DOHH2 (cell line): ENCODE measurements at regions not wholly inside any gene's neighbourhood (a gene's known extent, or its start where the extent isn't known, plus 50 kb on each side); places are given as distances from the start of the nearest gene placed in this dataset.

Source experiments
- EZH2phosphoT487 ChIP-seq: fragments of 200-600 bp; sonication (generic); IDR thresholded peaks from 2 replicates; pipeline ENCODE4 v1.6.1; 2017; ENCODE audit warnings: borderline replicate concordance, mild to moderate bottlenecking, antibody characterized with exemption, low read length, moderate library complexity, mixed read lengths
- TF ChIP-seq, protein P1 (sequence below): fragments of 200-600 bp; sonication (generic); IDR thresholded peaks from one replicate; pipeline ENCODE4 v1.5.1; 2014; ENCODE audit warnings: antibody characterized with exemption, mild to moderate bottlenecking, low read depth, low read length; ENCODE audit not compliant: poor library complexity, severe bottlenecking

DNA sequence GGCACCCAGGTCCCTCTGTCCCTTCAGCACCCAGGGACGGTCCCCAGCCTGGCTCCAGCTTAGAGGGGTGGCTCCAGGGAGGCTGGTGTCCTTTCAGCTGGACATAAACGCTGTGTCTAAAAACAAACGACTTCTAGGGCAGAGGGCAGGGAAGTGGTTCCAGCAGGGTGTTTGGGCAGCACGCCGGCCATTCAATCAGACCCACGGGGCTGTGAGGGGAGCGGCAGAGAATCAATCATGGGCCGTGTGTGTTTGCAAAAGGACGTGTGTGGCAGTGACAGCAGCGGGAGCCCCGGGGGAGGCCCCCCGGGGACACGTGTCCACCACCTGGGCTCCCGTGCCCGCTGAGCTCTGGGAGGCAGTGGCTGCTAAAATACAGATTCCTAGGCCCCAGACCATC lies 127.7 kb downstream of the MN1 start:
- no peak for TF ChIP-seq EZH2phosphoT487
- TF ChIP-seq, protein P1, sequence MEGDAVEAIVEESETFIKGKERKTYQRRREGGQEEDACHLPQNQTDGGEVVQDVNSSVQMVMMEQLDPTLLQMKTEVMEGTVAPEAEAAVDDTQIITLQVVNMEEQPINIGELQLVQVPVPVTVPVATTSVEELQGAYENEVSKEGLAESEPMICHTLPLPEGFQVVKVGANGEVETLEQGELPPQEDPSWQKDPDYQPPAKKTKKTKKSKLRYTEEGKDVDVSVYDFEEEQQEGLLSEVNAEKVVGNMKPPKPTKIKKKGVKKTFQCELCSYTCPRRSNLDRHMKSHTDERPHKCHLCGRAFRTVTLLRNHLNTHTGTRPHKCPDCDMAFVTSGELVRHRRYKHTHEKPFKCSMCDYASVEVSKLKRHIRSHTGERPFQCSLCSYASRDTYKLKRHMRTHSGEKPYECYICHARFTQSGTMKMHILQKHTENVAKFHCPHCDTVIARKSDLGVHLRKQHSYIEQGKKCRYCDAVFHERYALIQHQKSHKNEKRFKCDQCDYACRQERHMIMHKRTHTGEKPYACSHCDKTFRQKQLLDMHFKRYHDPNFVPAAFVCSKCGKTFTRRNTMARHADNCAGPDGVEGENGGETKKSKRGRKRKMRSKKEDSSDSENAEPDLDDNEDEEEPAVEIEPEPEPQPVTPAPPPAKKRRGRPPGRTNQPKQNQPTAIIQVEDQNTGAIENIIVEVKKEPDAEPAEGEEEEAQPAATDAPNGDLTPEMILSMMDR: no peak
